Activated CD4-positive, alpha-beta T cell treated with anti-CD3 and anti-CD28 coated beads, Interleukin-2, amount 10 ng/mL, durations not matched to agents 24 days and 14 days (primary cell): ENCODE measurements at regions not wholly inside any gene's neighbourhood (a gene's known extent, or its start where the extent isn't known, plus 50 kb on each side); places are given as distances from the start of the nearest gene placed in this dataset.
"Not testable (repeated sequence)": the region's sequence is repeated elsewhere in the genome, so short reads cannot be mapped to it uniquely, and the experiment has no call there.

Source experiments
- DNase-seq: peaks from one replicate; pipeline ENCODE4 v3.0.0; 2022
- H3K27ac Mint-ChIP-seq: one replicate; pipeline ENCODE4 v1.8.0; 2022; ENCODE audit warnings: mild to moderate bottlenecking, mixed read lengths
- H3K27me3 Mint-ChIP-seq: one replicate; pipeline ENCODE4 v1.8.0; 2022; ENCODE audit warnings: mixed read lengths
- H3K36me3 Mint-ChIP-seq: one replicate; pipeline ENCODE4 v1.8.0; 2022; ENCODE audit warnings: low read depth, mild to moderate bottlenecking, mixed read lengths
- H3K4me1 Mint-ChIP-seq: one replicate; pipeline ENCODE4 v1.8.0; 2021; ENCODE audit warnings: mixed read lengths
- H3K4me3 Mint-ChIP-seq: one replicate; pipeline ENCODE4 v1.8.0; 2022; ENCODE audit warnings: mild to moderate bottlenecking, moderate library complexity, mixed read lengths
- H3K9me3 Mint-ChIP-seq: one replicate; pipeline ENCODE4 v1.8.0; 2021; ENCODE audit warnings: mixed read lengths
- intact Hi-C: fragments of 100-400 bp; cut with micrococcal nuclease; formaldehyde crosslinking; loops from one replicate; pipeline ENCODE4 v1.15.1; 2023

- Mint-ChIP-seq H3K9me3 (peaks cover 4% of the 10 kb centered on the region), H3K27me3 (no peaks in the 10 kb centered on the region)
- intact Hi-C loops: no loop called here
These were observed 111.6 kb upstream of the FNDC3A start for GRCh38 chr13:48864100-48864499.

DNA sequence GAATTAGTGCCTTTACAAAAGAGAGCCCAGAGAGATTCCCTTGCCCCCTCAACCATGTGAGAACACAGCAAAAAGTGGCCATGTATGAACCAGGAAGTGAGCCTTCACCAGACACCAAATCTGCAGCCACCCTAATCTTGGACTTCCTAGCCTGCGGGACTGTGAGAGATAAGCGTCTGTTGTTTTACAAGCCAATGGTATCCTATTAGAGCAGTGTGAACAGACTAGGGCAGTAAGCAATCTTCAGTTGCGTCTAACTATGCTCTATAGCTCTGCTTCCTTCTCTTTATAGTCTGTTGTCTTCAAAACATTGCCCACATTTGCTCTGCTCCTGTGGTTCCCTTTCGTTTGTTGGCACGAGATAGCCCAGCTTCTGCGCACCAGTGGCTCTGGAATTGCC is 109.5 kb upstream of the FNDC3A start:
- Mint-ChIP-seq H3K27me3 (no peaks in the 10 kb centered on the region), H3K9me3 (peaks cover 4% of the 10 kb centered on the region), H3K4me3 (no peak overlapping the region), H3K4me1 (no peaks in the 10 kb centered on the region), H3K27ac (no peak overlapping the region), H3K36me3 (no peaks in the 10 kb centered on the region)
- intact Hi-C loops: no loop called here
- no peak for DNase-seq

More at GRCh38 chr13:48864100-48864499, 111.6 kb upstream of the FNDC3A start:
- H3K36me3 Mint-ChIP-seq: no peaks in the 10 kb centered on the region
- no peaks in the 10 kb centered on the region for H3K4me1 Mint-ChIP-seq
- DNase-seq: no peak
- H3K4me3 Mint-ChIP-seq: no peak overlapping the region
- no peak overlapping the region for H3K27ac Mint-ChIP-seq

GRCh38 chr13:48873081-48873480 is 102.6 kb upstream of the FNDC3A start:
- Mint-ChIP-seq H3K27ac (no peak overlapping the region), H3K4me3 (no peak overlapping the region), H3K4me1 (peaks cover 1% of the 10 kb centered on the region), H3K27me3 (peaks cover 30% of the 10 kb centered on the region), H3K9me3 (no peaks in the 10 kb centered on the region), H3K36me3 (no peaks in the 10 kb centered on the region)
- intact Hi-C loops: no loop called here
- no peak for DNase-seq

- Mint-ChIP-seq H3K27me3 (peaks cover 30% of the 10 kb centered on the region), H3K4me1 (peaks cover 1% of the 10 kb centered on the region), H3K4me3 (no peak overlapping the region), H3K27ac (no peak overlapping the region), H3K36me3 (no peaks in the 10 kb centered on the region), H3K9me3 (no peaks in the 10 kb centered on the region)
- intact Hi-C loops: no loop called here
- DNase-seq: no peak
These were observed 102.1 kb upstream of the FNDC3A start for GRCh38 chr13:48873587-48873986.

- Mint-ChIP-seq H3K4me3 (no peak overlapping the region), H3K27me3 (peaks cover 30% of the 10 kb centered on the region), H3K4me1 (peaks cover 3% of the 10 kb centered on the region), H3K36me3 (no peaks in the 10 kb centered on the region), H3K9me3 (no peaks in the 10 kb centered on the region), H3K27ac (no peak overlapping the region)
- no peak for DNase-seq
- intact Hi-C loops: no loop called here
These were observed 101.5 kb upstream of the FNDC3A start for GRCh38 chr13:48874165-48874564.

DNA sequence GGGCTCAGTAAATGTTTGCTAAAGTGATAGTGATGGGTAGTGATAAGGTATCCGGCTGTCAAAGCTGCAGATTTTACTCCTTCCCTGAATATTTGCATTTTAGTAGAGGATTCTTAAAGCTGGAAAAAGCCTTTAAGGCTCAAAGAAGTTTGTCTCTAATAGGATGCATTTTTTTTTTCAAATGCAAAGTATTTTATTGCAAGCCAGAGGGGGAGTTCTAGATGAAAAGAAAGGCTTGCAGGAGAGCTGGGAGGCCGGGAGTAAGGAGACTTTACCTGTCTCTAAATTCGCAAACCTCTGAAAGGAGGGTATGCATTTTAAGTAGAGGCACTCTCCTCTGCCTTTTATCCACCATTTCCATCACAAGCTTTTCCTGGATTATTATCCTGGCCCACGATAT is 100.7 kb upstream of the FNDC3A start:
- no peak for DNase-seq
- peaks cover 30% of the 10 kb centered on the region for H3K27me3 Mint-ChIP-seq
- peaks cover 12% of the 10 kb centered on the region for H3K4me1 Mint-ChIP-seq
- intact Hi-C loops: no loop called here
- no peaks in the 10 kb centered on the region for H3K36me3 Mint-ChIP-seq
- H3K9me3 Mint-ChIP-seq: no peaks in the 10 kb centered on the region
- no peak overlapping the region for H3K4me3 Mint-ChIP-seq
- H3K27ac Mint-ChIP-seq: no peak overlapping the region

GRCh38 chr13:48876289-48876688 is 99.4 kb upstream of the FNDC3A start:
- DNase-seq: no peak
- no peak overlapping the region for H3K4me3 Mint-ChIP-seq
- H3K27ac Mint-ChIP-seq: no peak overlapping the region
- intact Hi-C loops: no loop called here
- peaks cover 30% of the 10 kb centered on the region for H3K27me3 Mint-ChIP-seq
- H3K4me1 Mint-ChIP-seq: peaks cover 20% of the 10 kb centered on the region
- no peaks in the 10 kb centered on the region for H3K9me3 Mint-ChIP-seq
- H3K36me3 Mint-ChIP-seq: no peaks in the 10 kb centered on the region

DNA sequence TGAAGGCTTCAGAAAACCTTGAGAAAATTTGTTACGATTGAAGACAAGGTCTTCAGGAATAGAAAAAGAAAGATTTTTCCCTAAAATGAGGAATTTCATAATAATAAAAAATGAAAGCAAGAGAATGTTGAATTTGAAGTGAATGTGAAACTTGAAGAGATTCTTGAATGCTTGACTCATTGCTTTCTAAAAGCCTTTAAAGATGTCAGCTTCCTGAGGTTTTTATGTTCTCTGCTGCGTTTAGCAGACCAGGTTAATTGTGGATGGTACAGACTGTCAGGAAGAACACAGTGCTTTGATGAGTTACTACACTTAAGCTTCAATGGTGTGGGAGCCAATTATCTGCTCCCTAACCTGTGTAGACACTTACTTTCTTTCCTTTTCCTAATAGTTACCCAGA is 96.3 kb upstream of the FNDC3A start:
- H3K27me3 Mint-ChIP-seq: peaks cover 16% of the 10 kb centered on the region
- peaks cover 40% of the 10 kb centered on the region for H3K4me1 Mint-ChIP-seq
- no peaks in the 10 kb centered on the region for H3K9me3 Mint-ChIP-seq
- no peaks in the 10 kb centered on the region for H3K36me3 Mint-ChIP-seq
- intact Hi-C loops: loop anchor here (2.0 kb wide), 1 partner anchor 13 kb away; no protein-coding TSS in a partner anchor
- DNase-seq: no peak
- H3K4me3 Mint-ChIP-seq: peak overlapping the region; percentile 24
- H3K27ac Mint-ChIP-seq: peak overlapping the region; percentile 1

DNA sequence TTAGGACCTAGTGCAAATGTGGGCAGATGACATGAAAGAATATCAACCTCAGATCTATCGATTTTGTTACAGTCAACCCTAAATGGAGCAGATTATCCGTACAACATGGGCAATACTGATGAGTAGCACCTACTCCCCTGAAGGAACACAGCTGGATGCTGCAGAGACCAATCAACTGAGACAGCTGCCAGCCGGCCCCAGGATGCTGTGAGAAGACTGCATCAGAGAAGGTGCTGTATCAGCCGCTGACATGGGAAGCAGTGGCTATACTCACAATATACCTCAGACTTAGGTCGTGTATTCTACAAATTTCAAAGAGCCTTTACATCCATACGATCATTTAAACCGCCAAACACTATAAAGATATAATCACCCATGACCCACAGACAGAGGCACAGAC is 95.9 kb upstream of the FNDC3A start:
- peak; percentile 60 for DNase-seq
- intact Hi-C loops: loop anchor here (2.0 to 10.0 kb wide), 3 partner anchors 13 to 565 kb away; partner anchors contain the start of genes CAB39L and SETDB2
- Mint-ChIP-seq H3K4me3 (peak overlapping the region; percentile 24), H3K27me3 (peaks cover 13% of the 10 kb centered on the region), H3K9me3 (no peaks in the 10 kb centered on the region), H3K27ac (peak overlapping the region; percentile 5), H3K4me1 (peaks cover 42% of the 10 kb centered on the region), H3K36me3 (no peaks in the 10 kb centered on the region)

GRCh38 chr13:48883786-48884185 is 91.9 kb upstream of the FNDC3A start:
- not testable (repeated sequence) for H3K27me3 Mint-ChIP-seq

GRCh38 chr13:48885027-48885395 is 90.7 kb upstream of the FNDC3A start:
- peaks cover 45% of the 10 kb centered on the region for H3K4me1 Mint-ChIP-seq
- peak overlapping the region; percentile 39 for H3K4me3 Mint-ChIP-seq
- H3K27me3 Mint-ChIP-seq: no peaks in the 10 kb centered on the region
- H3K27ac Mint-ChIP-seq: peak overlapping the region; percentile 51
- no peaks in the 10 kb centered on the region for H3K36me3 Mint-ChIP-seq
- H3K9me3 Mint-ChIP-seq: no peaks in the 10 kb centered on the region
- intact Hi-C loops: loop anchor here (2.0 to 10.0 kb wide), 3 partner anchors 32 to 560 kb away; partner anchors contain the start of genes CAB39L and SETDB2
- no peak for DNase-seq

More at GRCh38 chr13:48883786-48884185, 91.9 kb upstream of the FNDC3A start:
- Mint-ChIP-seq H3K27ac (peak overlapping the region; percentile 86), H3K4me3 (peak overlapping the region; percentile 28), H3K4me1 (peaks cover 52% of the 10 kb centered on the region)
- H3K9me3 Mint-ChIP-seq, DNase-seq, H3K36me3 Mint-ChIP-seq: not testable (repeated sequence)
- intact Hi-C loops: loop anchor here (1.0 to 10.0 kb wide), 8 partner anchors 9 to 561 kb away; partner anchors contain the start of genes CAB39L and SETDB2

DNA sequence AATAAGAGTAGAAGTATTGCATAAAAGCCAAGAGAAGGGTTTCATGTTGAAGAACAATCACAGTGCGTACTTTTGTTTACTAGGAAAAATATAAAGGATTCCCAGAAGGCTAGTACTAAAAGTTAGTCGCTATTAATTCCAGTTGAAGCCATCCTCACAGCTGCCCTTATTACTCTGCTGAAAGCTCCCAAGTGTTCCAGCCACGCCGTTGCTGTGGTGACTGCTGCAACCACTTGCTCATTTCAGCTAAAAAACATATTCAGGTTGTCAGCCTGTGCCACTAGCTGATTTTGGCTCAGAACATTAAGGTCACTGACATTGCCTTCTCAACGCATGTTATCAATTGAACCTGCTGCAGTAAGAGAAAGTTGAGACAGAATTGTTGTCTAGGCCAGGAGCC is 87.1 kb upstream of the FNDC3A start:
- intact Hi-C loops: loop anchor here (10.0 kb wide), 1 partner anchor 556 kb away; the partner anchor contains the start of genes CAB39L and SETDB2

GRCh38 chr13:48890391-48890790 is 85.3 kb upstream of the FNDC3A start:
- DNase-seq: no peak
- H3K4me1 Mint-ChIP-seq: peaks cover 23% of the 10 kb centered on the region
- peaks cover 8% of the 10 kb centered on the region for H3K9me3 Mint-ChIP-seq
- intact Hi-C loops: loop anchor here (5.0 kb wide), 1 partner anchor 238 kb away; the partner anchor contains the start of gene CYSLTR2
- no peaks in the 10 kb centered on the region for H3K27me3 Mint-ChIP-seq
- no peaks in the 10 kb centered on the region for H3K36me3 Mint-ChIP-seq
- H3K27ac Mint-ChIP-seq: no peak overlapping the region
- no peak overlapping the region for H3K4me3 Mint-ChIP-seq

More for the DNA sequence above, 87.1 kb upstream of the FNDC3A start:
- no peaks in the 10 kb centered on the region for H3K36me3 Mint-ChIP-seq
- no peak overlapping the region for H3K27ac Mint-ChIP-seq
- H3K27me3 Mint-ChIP-seq: no peaks in the 10 kb centered on the region
- no peak overlapping the region for H3K4me3 Mint-ChIP-seq
- DNase-seq: no peak
- H3K9me3 Mint-ChIP-seq: peaks cover 8% of the 10 kb centered on the region
- H3K4me1 Mint-ChIP-seq: peaks cover 38% of the 10 kb centered on the region

GRCh38 chr13:48891586-48891985 is 84.1 kb upstream of the FNDC3A start:
- Mint-ChIP-seq H3K4me1 (peaks cover 19% of the 10 kb centered on the region), H3K9me3 (peaks cover 15% of the 10 kb centered on the region), H3K27me3 (no peaks in the 10 kb centered on the region), H3K27ac (no peak overlapping the region), H3K36me3 (no peaks in the 10 kb centered on the region), H3K4me3 (no peak overlapping the region)
- intact Hi-C loops: loop anchor here (5.0 kb wide), 1 partner anchor 239 kb away; the partner anchor contains the start of gene CYSLTR2
- DNase-seq: no peak
